ENCODE measurements at regions not wholly inside any gene's neighbourhood (a gene's known extent, or its start where the extent isn't known, plus 50 kb on each side); places are given as distances from the start of the nearest gene placed in this dataset.

DNA sequence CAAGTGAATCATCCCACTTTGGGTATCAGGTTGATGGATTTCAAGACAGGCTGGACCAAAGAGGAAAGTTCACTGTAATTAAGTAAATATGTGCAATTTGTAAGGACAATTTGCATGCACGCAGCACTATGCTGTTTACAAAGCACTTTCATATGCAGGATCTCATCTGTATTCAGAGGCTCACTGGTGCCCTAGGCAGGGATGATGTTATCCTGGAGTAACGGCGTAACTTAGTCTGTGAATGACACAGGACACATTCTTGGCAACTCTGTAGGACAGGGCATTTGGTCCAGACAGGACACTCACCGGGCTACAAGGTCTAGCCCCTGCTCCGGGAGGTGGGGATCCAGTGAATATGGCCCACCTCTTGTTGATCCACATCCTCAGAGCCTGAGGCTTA, 365.4 kb upstream of the DUSP10 start:
- Histone ChIP-seq H3K4me1 (ENCODE audit: insufficient read depth, low read length) (no peaks in the 10 kb centered on the region), H3K79me2 (ENCODE audit: insufficient read depth, low read length) (no peaks in the 10 kb centered on the region), H2AFZ (ENCODE audit: low read depth, low read length) (no peak overlapping the region), H3K9me3 (ENCODE audit: insufficient read depth, low read depth, low read length) (no peaks in the 10 kb centered on the region), H3K4me2 (ENCODE audit: low read length) (no peak overlapping the region), H3K4me3 (ENCODE audit: insufficient read depth, low read depth, low read length) (no peak overlapping the region), H3K27ac (ENCODE audit: low read depth, low read length) (no peak overlapping the region), H3K27me3 (ENCODE audit: insufficient read depth, low read length) (peaks cover 3% of the 10 kb centered on the region), H3K36me3 (ENCODE audit: insufficient read depth, low read length) (no peaks in the 10 kb centered on the region), H3K9ac (ENCODE audit: low read length) (no peak overlapping the region), H4K20me1 (ENCODE audit: insufficient read depth, low read length) (no peaks in the 10 kb centered on the region)
- Mint-ChIP-seq H3K9me3 (ENCODE audit: unreplicated experiment) (peaks cover 2% of the 10 kb centered on the region), H3K4me1 (ENCODE audit: low read depth, unreplicated experiment) (peaks cover 3% of the 10 kb centered on the region), H3K4me3 (ENCODE audit: unreplicated experiment) (no peak overlapping the region), H3K27ac (ENCODE audit: unreplicated experiment) (no peak overlapping the region), H3K27me3 (ENCODE audit: low read depth, unreplicated experiment) (peaks cover 11% of the 10 kb centered on the region), H3K36me3 (ENCODE audit: low read depth, unreplicated experiment) (no peaks in the 10 kb centered on the region)
- TF ChIP-seq, protein P1, sequence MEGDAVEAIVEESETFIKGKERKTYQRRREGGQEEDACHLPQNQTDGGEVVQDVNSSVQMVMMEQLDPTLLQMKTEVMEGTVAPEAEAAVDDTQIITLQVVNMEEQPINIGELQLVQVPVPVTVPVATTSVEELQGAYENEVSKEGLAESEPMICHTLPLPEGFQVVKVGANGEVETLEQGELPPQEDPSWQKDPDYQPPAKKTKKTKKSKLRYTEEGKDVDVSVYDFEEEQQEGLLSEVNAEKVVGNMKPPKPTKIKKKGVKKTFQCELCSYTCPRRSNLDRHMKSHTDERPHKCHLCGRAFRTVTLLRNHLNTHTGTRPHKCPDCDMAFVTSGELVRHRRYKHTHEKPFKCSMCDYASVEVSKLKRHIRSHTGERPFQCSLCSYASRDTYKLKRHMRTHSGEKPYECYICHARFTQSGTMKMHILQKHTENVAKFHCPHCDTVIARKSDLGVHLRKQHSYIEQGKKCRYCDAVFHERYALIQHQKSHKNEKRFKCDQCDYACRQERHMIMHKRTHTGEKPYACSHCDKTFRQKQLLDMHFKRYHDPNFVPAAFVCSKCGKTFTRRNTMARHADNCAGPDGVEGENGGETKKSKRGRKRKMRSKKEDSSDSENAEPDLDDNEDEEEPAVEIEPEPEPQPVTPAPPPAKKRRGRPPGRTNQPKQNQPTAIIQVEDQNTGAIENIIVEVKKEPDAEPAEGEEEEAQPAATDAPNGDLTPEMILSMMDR (IDR thresholded peaks at IDR 0.05; ENCODE audit: insufficient read depth, low read depth, low read length) = no peak
- TF ChIP-seq EZH2 (IDR thresholded peaks at IDR 0.05; ENCODE audit: insufficient read depth, low read length) = no peak
- no peak for DNase-seq (ENCODE audit: low read depth)
- no peak for FAIRE-seq

DNA sequence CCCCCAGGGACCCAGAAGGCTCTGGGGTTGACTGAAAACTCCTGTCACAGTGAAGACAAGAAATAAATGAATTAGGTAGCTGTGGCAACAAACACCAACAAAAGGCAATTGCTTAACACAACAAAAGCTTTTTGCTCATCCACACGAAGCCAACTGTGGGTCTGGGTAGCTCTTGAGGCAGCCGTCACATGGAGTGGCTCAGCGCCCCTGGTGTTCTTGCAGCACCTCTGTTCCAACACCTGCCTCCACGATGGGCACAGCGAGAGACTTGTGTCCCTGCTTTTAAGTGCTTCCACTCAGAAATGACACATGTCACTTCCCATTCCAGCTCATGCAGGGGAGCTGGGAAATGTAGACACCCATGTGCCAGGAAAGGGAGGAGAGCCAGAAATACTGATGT, 364.5 kb upstream of the DUSP10 start:
- H3K4me1 Mint-ChIP-seq (ENCODE audit: low read depth, unreplicated experiment) = peaks cover 6% of the 10 kb centered on the region
- peaks cover 3% of the 10 kb centered on the region for H3K27me3 ChIP-seq (ENCODE audit: insufficient read depth, low read length)
- peaks cover 11% of the 10 kb centered on the region for H3K27me3 Mint-ChIP-seq (ENCODE audit: low read depth, unreplicated experiment)
- H3K27ac Mint-ChIP-seq (ENCODE audit: unreplicated experiment) = no peak overlapping the region
- FAIRE-seq (no peak), DNase-seq (ENCODE audit: low read depth) (no peak)
- H4K20me1 ChIP-seq (ENCODE audit: insufficient read depth, low read length) = no peaks in the 10 kb centered on the region
- peaks cover 2% of the 10 kb centered on the region for H3K9me3 Mint-ChIP-seq (ENCODE audit: unreplicated experiment)
- H3K79me2 ChIP-seq (ENCODE audit: insufficient read depth, low read length) = no peaks in the 10 kb centered on the region
- H3K27ac ChIP-seq (ENCODE audit: low read depth, low read length) = no peak overlapping the region
- H3K36me3 ChIP-seq (ENCODE audit: insufficient read depth, low read length) = no peaks in the 10 kb centered on the region
- no peak overlapping the region for H3K9ac ChIP-seq (ENCODE audit: low read length)
- no peak overlapping the region for H2AFZ ChIP-seq (ENCODE audit: low read depth, low read length)
- no peak overlapping the region for H3K4me3 ChIP-seq (ENCODE audit: insufficient read depth, low read depth, low read length)
- H3K4me1 ChIP-seq (ENCODE audit: insufficient read depth, low read length) = no peaks in the 10 kb centered on the region
- no peak for TF ChIP-seq EZH2 (IDR thresholded peaks at IDR 0.05; ENCODE audit: insufficient read depth, low read length)
- TF ChIP-seq, protein P1 (IDR thresholded peaks at IDR 0.05; ENCODE audit: insufficient read depth, low read depth, low read length) = no peak
- no peak overlapping the region for H3K4me2 ChIP-seq (ENCODE audit: low read length)
- H3K9me3 ChIP-seq (ENCODE audit: insufficient read depth, low read depth, low read length) = no peaks in the 10 kb centered on the region
- no peak overlapping the region for H3K4me3 Mint-ChIP-seq (ENCODE audit: unreplicated experiment)
- H3K36me3 Mint-ChIP-seq (ENCODE audit: low read depth, unreplicated experiment) = no peaks in the 10 kb centered on the region

DNA sequence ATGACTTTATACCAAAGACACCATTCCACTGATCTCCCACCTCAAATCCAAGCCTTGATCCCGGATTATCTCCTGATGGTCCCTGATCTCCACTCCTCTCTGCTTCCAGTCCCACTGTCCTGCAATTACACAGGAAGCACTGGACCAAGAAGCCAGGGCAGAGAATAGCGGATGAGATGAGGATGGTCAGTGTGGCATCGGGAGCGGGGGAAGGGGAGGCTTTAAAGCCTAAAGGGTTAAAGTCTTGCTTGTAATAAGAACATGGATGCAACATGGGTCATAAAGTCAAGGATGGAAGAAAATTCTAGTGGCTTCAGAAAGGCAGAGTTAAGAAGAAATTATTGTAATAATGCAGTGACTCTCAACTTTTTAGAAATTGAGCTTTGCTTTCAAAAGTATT, 364.0 kb upstream of the DUSP10 start:
- H3K36me3 ChIP-seq (ENCODE audit: insufficient read depth, low read length) = no peaks in the 10 kb centered on the region
- H3K79me2 ChIP-seq (ENCODE audit: insufficient read depth, low read length) = no peaks in the 10 kb centered on the region
- no peaks in the 10 kb centered on the region for H4K20me1 ChIP-seq (ENCODE audit: insufficient read depth, low read length)
- Mint-ChIP-seq H3K27me3 (ENCODE audit: low read depth, unreplicated experiment) (peaks cover 11% of the 10 kb centered on the region), H3K4me1 (ENCODE audit: low read depth, unreplicated experiment) (peaks cover 6% of the 10 kb centered on the region), H3K36me3 (ENCODE audit: low read depth, unreplicated experiment) (no peaks in the 10 kb centered on the region), H3K27ac (ENCODE audit: unreplicated experiment) (no peak overlapping the region), H3K9me3 (ENCODE audit: unreplicated experiment) (peaks cover 2% of the 10 kb centered on the region), H3K4me3 (ENCODE audit: unreplicated experiment) (no peak overlapping the region)
- no peak overlapping the region for H2AFZ ChIP-seq (ENCODE audit: low read depth, low read length)
- H3K4me1 ChIP-seq (ENCODE audit: insufficient read depth, low read length) = no peaks in the 10 kb centered on the region
- no peaks in the 10 kb centered on the region for H3K9me3 ChIP-seq (ENCODE audit: insufficient read depth, low read depth, low read length)
- no peak for TF ChIP-seq EZH2 (IDR thresholded peaks at IDR 0.05; ENCODE audit: insufficient read depth, low read length)
- TF ChIP-seq, protein P1 (IDR thresholded peaks at IDR 0.05; ENCODE audit: insufficient read depth, low read depth, low read length) = no peak
- no peak overlapping the region for H3K4me3 ChIP-seq (ENCODE audit: insufficient read depth, low read depth, low read length)
- DNase-seq (ENCODE audit: low read depth) (no peak), FAIRE-seq (no peak)
- H3K4me2 ChIP-seq (ENCODE audit: low read length) = no peak overlapping the region
- peaks cover 3% of the 10 kb centered on the region for H3K27me3 ChIP-seq (ENCODE audit: insufficient read depth, low read length)
- H3K9ac ChIP-seq (ENCODE audit: low read length) = no peak overlapping the region
- H3K27ac ChIP-seq (ENCODE audit: low read depth, low read length) = no peak overlapping the region
